Amygdala (tissue), 56 donors: ENCODE measurements at regions not wholly inside any gene's neighbourhood (a gene's known extent, or its start where the extent isn't known, plus 50 kb on each side); places are given as distances from the start of the nearest gene placed in this dataset.
"Not testable (repeated sequence)": the region's sequence is repeated elsewhere in the genome, so short reads cannot be mapped to it uniquely, and the experiment has no call there.

ENCODE experiments used
- DNase-seq, 56 donors: peaks; one replicate each; lab custom pipeline; 2025; lab: John Stamatoyannopoulos, UW

DNA sequence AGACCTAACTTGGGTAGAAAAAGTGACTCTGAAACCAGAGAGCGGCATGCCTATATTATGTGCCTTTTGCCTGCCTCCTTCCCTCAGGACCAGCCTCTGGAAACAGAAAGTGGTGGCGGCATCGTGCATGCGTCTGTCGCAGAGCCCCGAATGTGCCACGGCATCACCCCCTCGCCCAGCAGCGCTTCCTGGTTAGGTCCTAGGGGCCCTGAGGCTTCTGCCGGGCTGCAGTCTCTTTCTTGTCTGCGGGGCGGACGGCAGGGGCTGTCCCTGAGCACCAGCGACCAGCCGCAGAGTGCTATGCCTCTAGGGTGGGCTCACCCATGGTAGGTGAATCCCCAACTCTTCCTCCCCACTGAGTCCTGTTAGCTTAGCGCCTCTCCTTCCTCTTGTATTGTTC, 68.7 kb downstream of the VSIG4 start:
- no peak for DNase-seq

DNA sequence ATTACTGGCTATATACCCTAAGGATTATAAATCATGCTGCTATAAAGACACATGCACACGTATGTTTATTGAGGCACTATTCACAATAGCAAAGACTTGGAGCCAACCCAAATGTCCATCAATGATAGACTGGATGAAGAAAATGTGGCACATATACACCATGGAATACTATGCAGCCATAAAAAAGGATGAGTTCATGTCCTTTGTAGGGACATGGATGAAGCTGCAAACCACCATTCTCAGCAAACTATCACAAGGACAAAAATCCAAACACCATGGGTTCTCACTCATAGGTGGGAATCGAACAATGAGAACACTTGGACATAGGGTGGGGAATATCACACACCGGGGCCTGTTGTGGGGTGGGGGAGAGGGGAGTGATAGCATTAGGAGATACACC, 72.7 kb downstream of the VSIG4 start:
- DNase-seq: not testable (repeated sequence)

DNA sequence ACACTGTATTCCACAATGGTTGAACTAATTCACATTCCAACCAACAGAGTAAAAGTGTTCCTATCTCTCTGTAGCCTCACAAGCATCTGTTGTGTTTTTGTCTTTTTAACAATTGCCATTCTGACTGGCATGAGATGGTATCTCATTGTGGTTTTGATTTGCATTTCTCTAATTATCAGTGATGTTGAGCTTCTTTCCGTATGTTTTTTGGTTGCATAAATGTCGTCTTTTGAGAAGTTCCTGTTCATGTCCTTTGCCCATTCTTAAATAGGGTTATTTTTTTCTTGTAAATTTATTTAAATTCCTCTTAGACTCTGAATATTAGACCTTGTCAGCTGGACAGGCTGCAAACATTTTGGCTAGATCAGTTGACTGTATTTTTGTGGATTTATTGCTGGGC, 78.2 kb downstream of the VSIG4 start:
- DNase-seq: no peak

DNA sequence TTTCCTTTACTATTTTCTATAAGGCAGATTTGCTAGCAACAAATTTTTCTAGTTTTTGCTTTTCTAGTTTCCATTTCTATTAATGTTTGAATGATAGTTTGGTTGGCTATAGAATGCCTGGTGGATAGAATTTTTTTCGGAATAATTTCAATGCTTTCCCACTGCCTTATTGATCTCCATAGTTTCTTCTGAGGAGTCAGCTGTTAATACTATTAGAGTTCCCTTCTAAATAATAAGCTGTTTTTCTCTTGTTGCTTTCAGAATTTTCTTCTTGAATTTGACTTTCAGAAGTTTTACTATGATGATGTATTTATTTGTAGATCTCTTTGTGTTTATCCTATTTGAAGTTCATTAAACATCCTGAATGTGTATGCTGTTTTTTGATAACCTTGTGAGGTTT, 91.8 kb downstream of the VSIG4 start:
- DNase-seq: no peak

DNA sequence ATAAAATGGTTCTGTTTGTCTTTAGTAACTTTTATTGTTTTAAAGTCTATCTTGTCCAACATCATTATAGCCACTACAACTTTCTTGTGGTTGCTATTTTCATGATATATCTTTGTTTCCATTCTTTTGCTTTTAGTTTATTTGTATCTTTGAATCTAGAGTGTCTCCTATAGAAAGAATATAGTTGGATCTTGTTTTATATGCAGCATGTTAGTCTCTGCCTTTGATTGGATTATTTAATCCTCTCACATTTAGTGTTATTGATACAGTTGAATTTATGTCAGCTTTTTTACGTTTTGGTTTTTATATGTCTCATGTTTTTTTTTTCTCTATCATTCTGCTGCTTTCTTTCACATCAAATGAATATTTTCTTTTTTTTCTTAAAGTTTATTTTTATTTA, 98.1 kb downstream of the VSIG4 start:
- no peak for DNase-seq

DNA sequence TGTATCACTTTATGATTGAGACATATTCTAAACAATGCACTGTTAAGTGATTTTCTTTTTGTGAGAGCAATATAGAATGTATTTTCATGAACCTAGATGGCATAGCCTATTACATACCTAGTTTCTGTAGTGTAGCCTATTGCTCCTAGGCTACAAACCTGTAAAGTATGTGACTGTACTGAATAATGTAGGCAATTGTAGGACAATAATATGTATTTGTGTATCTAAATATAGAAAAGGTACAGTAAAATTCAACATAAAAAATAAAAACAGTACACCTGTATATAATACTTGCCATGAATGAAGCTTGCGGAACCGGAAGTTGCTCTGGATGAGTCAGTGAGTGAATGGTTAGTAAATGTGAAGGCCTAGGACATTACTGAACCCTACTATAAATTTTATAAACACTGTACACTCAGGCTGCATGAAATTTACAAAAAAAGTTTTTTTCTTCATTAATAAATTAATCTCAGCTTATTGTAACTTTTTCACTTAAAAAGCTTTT, 106.7 kb downstream of the VSIG4 start:
- no peak for DNase-seq

DNA sequence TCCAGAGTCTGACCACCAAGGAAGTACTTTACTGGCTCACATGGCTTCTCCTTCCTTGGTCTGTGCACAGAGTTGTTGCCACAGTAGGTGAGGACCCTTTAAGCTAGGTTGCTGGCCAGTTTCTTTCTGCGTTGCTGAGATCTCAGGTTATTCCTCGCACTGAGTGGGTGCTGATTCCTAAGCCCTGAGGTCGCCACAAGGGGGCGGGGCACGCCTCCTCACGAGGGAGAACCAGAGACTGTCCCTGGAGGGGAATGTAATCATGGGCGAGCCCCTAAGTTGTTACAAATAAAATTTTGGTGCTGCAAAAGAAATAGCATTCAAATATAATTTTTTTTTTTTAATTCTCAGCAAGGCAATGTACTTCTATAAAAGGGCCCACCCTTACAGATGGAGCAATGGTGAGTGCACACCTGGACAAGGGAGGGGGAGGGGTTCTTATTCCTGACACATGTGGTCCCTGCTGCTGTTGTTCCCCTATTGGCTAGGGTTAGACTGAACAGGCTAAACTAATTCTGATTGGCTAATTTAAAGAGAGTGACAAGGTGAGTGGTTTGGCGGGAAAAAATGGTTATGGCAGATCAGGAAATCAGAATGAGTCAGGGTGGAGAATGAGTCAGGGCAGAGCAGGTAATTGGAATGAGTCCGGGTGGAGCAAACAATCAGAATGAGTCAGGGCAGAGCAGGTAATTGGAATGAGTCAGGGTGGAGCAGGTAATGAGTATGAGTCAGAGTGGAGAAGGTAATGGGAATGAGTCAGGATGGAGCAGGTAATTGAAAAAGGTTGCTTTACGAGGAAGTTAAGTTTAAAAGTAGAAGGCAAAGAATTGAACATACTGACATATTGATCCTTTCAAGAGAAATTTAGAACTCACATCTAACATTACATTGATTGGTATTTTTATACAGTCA, 107.5 kb downstream of the VSIG4 start:
- DNase-seq: no peak

DNA sequence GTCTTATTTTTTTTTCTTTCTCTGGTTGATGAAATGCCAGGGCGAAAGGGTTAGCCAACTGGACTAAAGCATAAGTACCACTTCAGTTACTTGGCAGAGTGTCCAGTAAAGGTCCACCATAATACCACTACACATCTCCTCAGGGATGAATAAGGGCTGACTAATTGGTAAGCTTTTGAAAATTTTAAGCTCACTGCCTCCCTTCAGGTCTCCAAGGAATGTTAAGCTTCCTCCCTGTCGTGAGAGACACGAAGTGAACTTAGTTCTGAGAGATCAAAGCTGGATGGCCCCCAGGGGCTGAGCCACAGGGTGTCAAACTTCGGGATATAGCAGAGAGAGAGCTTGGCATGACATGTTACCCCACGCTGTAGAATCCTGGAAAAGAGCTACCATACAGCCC, 111.4 kb downstream of the VSIG4 start:
- no peak for DNase-seq

DNA sequence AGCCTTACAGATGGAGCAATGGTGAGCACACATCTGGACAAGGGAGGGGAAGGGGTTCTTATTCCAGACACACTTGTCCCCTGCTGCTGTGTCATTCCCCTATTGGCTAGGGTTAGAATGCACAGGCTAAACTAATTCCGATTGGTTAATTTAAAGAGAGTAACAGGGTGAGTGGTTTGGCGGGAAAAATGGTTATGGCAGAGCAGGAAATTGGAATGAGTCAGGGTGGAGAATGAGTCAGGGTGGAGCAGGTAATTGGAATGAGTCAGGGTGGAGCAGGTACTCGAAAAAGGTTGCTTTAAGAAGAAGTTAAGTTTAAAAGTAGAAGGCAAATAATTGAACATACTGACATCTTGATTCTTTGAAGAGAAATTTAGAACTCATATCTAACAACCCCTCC, 112.5 kb downstream of the VSIG4 start:
- DNase-seq: not testable (repeated sequence)

DNA sequence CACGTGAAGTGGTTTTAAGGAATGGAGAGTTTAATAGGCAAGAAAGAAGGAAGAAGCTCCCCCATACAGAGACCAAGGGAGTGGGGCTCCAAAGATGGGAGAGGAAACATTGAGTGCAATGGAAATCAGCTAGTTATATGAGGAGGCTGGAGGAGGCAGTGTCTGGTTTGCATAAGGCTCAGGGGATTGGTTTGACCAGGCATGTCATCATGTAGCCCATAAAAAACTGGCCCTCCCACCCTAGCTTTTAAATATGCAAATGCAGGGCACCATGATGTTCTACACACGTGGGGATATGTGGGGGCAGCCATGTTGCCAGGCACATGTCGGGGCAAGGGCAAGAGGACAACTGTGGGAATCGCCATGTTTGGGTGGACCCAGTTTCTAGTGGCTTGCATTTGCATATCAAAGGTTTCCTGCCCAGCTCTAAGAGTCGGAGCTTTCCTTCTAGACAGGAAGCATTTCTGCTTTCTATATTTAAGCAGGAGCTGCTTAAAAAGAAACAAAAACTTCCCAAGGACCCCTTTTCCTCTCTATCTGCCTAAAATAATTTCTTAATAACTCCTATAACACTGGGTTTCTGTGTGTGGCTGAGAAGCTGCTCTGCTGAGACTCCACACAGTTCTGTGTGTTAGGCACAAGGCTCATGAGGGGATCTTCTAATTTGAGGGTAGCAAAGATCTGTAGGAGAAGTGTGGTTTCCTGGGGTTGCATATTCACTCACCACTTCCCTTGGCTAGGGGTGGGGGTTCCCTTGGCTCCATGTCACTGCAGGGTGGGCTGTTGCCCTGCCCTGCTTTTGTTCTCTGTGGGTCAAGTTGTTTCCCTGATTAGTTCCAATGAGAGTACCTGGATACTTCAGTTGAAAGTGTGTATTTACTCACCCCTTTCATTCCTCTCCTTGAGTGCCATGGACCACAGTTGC, 113.5 kb downstream of the VSIG4 start:
- no peak for DNase-seq

DNA sequence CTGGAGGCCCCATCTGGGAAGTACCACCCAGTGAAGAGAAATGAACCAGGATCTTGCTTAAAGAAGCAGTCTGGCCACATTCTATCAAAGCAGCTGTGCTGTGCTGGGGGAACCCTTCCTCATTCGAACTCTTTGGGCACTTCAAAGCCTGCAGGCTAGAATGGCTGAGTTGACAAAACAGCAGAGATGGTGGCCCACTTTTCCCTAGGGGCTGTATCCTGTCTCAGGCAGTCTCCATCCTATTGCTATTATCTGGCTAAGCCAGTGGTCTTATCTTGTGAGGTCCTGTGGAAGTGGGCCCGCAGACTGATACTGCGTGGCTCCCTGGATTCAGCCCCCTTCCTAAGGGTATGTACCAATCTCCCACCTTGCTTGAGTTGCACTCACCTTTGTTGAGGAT, 114.3 kb downstream of the VSIG4 start:
- DNase-seq: no peak

DNA sequence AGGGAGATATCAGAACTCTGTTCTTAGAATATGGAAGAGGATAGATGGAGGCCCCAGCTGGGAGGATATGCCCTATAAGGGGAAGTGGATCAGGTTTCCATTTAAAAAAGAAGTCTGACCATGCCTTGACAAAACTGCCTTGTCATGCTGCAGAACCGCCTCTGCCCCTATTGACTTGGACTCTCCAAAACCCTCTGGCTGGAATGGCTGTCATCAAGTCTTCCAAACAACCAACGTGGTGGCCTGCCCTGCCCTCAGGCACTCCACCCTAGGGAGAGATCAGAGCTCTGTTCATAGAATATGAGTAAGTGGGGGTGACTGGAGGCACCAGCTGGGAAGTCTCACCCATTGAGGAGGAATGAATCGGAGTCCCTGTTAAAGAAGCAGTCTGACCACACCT, 114.9 kb downstream of the VSIG4 start:
- no peak for DNase-seq

DNA sequence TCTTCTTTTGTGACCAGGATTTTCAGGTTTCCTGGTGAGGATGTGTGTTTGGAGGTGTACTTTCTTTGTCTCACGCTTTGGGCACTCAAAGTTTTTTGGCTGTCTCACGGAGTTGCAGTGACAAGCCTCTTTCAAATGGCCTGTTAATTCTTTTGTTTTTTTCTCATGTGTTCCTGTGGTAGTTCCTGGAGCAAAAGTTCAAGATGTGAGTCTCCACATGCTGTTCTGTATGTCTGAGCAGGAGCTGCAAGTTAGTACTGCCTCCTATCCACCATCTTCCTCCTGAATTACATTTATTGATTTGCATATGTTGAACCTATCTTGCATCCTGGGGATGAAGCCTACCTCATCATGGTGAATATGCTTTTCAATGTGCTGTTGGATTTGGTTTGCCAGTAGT, 118.5 kb downstream of the VSIG4 start:
- DNase-seq: no peak

DNA sequence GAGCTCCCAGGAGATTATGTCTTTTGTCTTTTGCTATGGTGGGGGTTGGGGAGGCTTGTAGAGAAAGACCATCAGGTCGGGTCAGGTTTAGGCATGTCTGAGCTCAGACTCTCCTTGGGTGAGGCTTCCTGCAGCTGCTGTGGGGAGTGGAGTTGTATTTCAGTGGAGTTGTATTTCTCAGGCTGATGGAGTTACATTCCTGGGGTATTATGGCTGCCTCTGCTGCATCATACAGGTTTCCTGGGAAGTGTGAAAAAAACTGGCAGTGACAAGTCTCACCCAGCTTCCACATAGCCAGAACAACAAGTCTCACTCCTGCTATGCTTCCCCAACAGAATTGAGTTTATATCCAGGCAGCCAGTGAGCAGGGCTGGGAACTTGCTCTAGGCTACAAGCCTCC, 119.3 kb downstream of the VSIG4 start:
- DNase-seq: no peak

DNA sequence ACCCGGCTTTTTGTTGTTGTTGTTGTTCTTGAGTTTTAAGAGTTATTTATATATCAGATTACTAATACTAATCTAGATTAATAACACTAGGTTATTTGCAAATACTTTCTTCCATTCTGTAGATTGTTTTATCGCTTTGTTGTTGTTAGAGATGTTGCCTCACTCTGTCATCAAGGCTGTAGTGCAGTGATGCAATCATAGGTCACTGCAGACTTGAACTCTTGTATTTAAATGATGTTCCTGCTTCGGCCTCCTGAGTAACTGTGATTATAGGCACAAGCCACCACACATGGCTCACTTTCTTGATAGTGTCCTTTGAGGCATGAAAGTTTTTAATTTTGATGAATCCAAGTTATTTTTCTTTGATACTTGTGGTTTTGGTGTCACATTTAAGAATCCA, 129.0 kb downstream of the VSIG4 start:
- DNase-seq: no peak

DNA sequence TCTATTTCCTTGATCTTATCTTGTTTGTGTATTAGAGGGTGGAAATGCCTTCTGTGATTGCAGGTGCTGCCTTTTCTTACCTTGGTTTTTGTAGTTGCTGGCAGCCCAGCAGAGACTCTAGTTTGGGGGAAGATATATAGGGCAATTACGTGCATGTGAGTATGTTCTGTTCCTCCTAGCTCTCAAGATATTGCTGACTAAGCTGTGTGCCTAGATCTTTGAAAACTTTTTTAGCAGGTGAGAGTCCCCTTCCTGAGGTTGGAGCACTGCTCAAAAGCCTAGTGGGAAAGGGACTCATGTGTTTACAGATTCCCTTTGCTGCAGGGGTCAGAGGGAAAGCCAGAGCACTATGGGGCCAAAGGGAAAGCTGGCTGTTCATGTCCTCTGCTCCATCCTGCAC, 136.1 kb downstream of the VSIG4 start:
- no peak for DNase-seq

DNA sequence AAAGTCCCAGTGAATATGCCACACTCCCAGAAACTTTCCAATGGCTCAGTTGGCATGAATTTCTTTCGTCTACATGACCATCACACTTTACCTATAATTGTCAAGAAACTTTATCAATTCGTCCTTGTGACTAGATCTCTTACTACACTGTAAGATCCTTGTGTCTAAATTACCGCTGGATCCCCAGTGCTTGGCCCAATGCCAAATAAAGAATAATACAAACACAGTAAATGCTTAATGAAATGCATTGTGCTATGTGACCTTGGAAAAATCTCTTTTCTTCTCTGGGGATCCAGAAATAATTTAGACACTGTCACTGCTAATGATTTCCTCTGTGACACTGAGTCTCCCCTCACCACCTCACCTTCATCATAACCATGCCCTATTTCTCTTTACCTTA, 137.9 kb downstream of the VSIG4 start:
- peak in 1 of 56 donors; percentile 0 for DNase-seq

DNA sequence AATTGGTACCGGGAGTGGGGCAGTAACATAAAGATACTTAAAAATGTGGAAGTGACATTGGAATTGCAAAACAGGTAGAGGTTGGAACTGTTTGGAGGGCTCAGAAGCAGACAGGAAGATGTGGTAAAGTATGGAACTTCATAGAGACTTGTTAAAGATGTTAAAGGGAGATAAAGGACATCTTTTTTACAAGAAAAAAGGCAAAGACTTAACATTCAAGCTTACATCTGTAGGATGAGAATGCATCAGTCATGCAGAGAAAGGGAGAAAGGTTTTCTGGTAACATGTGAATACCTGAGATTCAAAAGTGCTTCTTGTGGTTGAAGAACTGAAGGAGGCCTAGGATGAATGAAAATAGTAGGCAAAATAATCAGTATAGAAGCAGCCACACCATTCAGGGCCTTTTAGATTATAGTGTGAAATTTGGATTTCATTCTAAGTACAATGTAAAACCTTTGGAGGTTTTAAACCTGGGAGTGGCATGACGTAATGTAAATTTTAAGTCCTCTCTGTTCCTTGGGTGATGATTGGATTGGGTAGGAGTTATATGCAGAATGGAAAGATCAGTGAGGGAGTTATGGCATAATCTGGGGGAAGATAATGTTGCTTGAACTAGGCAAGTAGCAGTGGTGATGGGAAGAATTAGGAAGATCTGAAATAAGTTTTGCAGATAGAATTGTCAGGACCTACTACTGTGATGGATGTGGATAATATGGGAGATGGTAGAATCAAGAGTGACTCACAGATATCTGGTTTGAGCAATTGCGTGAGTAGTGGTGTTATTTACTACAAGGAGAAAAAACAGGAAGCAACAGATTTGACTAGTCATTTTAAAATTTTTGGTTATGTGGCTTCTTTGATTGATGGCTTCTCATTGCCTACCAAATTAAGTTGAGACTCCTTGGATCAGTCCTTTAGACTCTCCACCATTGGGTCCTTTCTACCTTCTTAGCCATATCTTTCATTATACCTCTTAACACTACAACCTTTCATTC, 138.7 kb downstream of the VSIG4 start:
- no peak for DNase-seq

DNA sequence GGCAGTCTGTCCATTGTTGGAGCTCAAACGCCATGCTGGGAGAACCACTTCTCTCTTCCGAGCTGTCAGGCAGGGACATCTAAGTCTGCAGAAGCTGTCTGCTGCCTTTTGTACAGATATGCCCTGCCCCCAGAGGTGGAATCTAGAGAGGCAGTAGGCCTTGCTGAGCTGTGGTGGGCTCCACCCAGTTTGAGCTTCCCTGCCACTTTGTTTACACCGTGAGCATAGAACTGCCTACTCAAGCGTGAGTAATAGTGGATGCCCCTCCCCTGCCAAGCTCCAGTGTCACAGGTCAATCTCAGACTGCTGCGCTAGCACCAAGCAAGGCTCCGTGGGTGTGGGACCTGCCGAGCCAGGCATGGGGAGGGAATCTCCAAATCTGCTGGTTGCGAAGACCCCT, 145.7 kb downstream of the VSIG4 start:
- no peak for DNase-seq

DNA sequence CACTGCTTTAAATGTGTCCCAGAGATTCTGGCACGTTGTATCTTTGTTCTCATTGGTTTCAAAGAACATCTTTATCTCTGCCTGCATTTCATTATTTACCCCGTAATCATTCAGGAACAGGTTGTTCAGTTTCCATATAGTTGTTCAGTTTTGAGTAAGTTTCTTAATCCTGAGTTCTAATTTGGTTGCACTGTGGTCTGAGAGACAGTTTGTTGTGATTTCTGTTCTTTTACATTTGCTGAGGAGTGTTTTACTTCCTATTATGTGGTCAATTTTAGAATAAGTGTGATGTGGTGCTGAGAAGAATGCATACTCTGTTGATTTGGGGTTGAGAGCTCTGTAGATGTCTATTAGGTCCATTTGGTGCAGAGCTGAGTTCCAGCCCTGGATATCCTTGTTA, 148.1 kb downstream of the VSIG4 start:
- not testable (repeated sequence) for DNase-seq
